ENCODE measurements at regions not wholly inside any gene's neighbourhood (a gene's known extent, or its start where the extent isn't known, plus 50 kb on each side); places are given as distances from the start of the nearest gene placed in this dataset.

GRCh38 chr10:14468023-14468441 is 137.3 kb upstream of the FRMD4A start:
- DNase-seq (ENCODE audit: low spot score): no peak

- DNase-seq (ENCODE audit: low spot score): no peak
Observed at GRCh38 chr10:14466257-14466656, 135.5 kb upstream of the FRMD4A start.

- DNase-seq (ENCODE audit: low spot score): no peak
Observed at GRCh38 chr10:14460447-14460846, 129.7 kb upstream of the FRMD4A start.

GRCh38 chr10:14459665-14460064 is 128.9 kb upstream of the FRMD4A start:
- DNase-seq (ENCODE audit: low spot score): no peak

- no peak for DNase-seq (ENCODE audit: low spot score)
Observed at GRCh38 chr10:14456870-14457266, 126.1 kb upstream of the FRMD4A start.

GRCh38 chr10:14456218-14456869 is 125.6 kb upstream of the FRMD4A start:
- no peak for DNase-seq (ENCODE audit: low spot score)

- no peak for DNase-seq (ENCODE audit: low spot score)
Observed at GRCh38 chr10:14454629-14455028, 123.9 kb upstream of the FRMD4A start.

GRCh38 chr10:14454206-14454605 is 123.5 kb upstream of the FRMD4A start:
- DNase-seq (ENCODE audit: low spot score): no peak

- DNase-seq (ENCODE audit: low spot score): no peak
Observed at GRCh38 chr10:14453593-14453992, 122.9 kb upstream of the FRMD4A start.

GRCh38 chr10:14451341-14451740 is 120.6 kb upstream of the FRMD4A start:
- DNase-seq (ENCODE audit: low spot score): no peak

GRCh38 chr10:14450041-14450491 is 119.3 kb upstream of the FRMD4A start:
- DNase-seq (ENCODE audit: low spot score): no peak

- no peak for DNase-seq (ENCODE audit: low spot score)
Observed at GRCh38 chr10:14449293-14449815, 118.6 kb upstream of the FRMD4A start.

- no peak for DNase-seq (ENCODE audit: low spot score)
Observed at GRCh38 chr10:14448197-14448990, 117.7 kb upstream of the FRMD4A start.

GRCh38 chr10:14447094-14447839 is 116.5 kb upstream of the FRMD4A start:
- DNase-seq (ENCODE audit: low spot score): no peak

- no peak for DNase-seq (ENCODE audit: low spot score)
Observed at GRCh38 chr10:14439451-14440259, 108.9 kb upstream of the FRMD4A start.

GRCh38 chr10:14438576-14438975 is 107.9 kb upstream of the FRMD4A start:
- no peak for DNase-seq (ENCODE audit: low spot score)

GRCh38 chr10:14438057-14438456 is 107.3 kb upstream of the FRMD4A start:
- no peak for DNase-seq (ENCODE audit: low spot score)

GRCh38 chr10:14435976-14436632 is 105.4 kb upstream of the FRMD4A start:
- no peak for DNase-seq (ENCODE audit: low spot score)

GRCh38 chr10:14433147-14433546 is 102.4 kb upstream of the FRMD4A start:
- DNase-seq (ENCODE audit: low spot score): no peak

- DNase-seq (ENCODE audit: low spot score): no peak
Observed at GRCh38 chr10:14431868-14432267, 101.1 kb upstream of the FRMD4A start.

GRCh38 chr10:14429043-14429700 is 98.4 kb upstream of the FRMD4A start:
- no peak for DNase-seq (ENCODE audit: low spot score)

Data from Ammon's horn (tissue), 1 donor.